ENCODE measurements at regions not wholly inside any gene's neighbourhood (a gene's known extent, or its start where the extent isn't known, plus 50 kb on each side); places are given as distances from the start of the nearest gene placed in this dataset.

DNA sequence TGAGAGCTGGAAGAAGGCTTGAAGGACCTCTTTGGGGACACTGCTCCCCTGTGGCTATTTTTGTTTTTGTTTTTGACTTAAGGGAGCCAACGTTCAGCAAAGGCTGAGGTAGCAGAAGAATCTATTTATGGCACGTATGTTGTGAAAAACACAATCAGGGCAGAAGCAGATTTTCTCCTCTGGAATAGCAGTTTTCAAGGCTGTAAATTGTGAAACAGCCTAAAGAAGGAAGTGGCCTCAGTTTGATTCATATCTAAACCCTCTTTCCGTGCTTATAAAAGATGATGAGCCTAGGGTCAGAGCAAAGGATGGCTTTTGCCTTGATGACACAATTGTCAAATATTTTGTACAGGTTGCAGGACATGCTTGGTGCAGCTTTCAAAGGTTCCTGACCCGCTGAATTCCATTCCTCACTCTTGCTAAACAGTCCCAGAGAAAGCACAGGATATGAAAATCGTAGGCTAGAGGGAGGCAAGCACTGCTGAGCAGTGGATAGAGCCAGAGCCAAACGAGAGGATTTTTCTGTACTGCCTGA lies 106.2 kb upstream of the DLX2 start:
- H3K27ac ChIP-seq (ENCODE audit: low read depth, low read length), result no peak overlapping the region
- no peaks in the 10 kb centered on the region; the same call in 1 of the 2 replicates for H3K27me3 ChIP-seq (ENCODE audit: control insufficient read depth, low read length)
- H3K36me3 ChIP-seq (ENCODE audit: control insufficient read depth, low read length), result no peaks in the 10 kb centered on the region
- H3K9me3 ChIP-seq (ENCODE audit: control insufficient read depth, insufficient read depth, low read length), result no peaks in the 10 kb centered on the region
- no peak overlapping the region for H3K4me3 ChIP-seq (ENCODE audit: low read length)
- no peaks in the 10 kb centered on the region for H3F3A ChIP-seq (ENCODE audit: control insufficient read depth, insufficient read depth)
- no peak overlapping the region for H3K4me2 ChIP-seq (ENCODE audit: low read length)
- H3K9me2 ChIP-seq (replicated peaks; ENCODE audit: control insufficient read depth, low read length), result no peaks in the 10 kb centered on the region
- TF ChIP-seq, protein P1, sequence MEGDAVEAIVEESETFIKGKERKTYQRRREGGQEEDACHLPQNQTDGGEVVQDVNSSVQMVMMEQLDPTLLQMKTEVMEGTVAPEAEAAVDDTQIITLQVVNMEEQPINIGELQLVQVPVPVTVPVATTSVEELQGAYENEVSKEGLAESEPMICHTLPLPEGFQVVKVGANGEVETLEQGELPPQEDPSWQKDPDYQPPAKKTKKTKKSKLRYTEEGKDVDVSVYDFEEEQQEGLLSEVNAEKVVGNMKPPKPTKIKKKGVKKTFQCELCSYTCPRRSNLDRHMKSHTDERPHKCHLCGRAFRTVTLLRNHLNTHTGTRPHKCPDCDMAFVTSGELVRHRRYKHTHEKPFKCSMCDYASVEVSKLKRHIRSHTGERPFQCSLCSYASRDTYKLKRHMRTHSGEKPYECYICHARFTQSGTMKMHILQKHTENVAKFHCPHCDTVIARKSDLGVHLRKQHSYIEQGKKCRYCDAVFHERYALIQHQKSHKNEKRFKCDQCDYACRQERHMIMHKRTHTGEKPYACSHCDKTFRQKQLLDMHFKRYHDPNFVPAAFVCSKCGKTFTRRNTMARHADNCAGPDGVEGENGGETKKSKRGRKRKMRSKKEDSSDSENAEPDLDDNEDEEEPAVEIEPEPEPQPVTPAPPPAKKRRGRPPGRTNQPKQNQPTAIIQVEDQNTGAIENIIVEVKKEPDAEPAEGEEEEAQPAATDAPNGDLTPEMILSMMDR (IDR thresholded peaks at IDR 0.05; ENCODE audit: low read depth, low read length, poor library complexity, severe bottlenecking), result no peak
- TF ChIP-seq EZH2phosphoT487 (IDR thresholded peaks at IDR 0.05; ENCODE audit: borderline replicate concordance, low read length), result no peak
- H3K4me1 ChIP-seq (ENCODE audit: control insufficient read depth, low read length), result no peaks in the 10 kb centered on the region
- no peaks in the 10 kb centered on the region for H3K79me2 ChIP-seq (ENCODE audit: control insufficient read depth, low read length)
- no peaks in the 10 kb centered on the region for H4K20me1 ChIP-seq (ENCODE audit: control insufficient read depth, insufficient read depth, low read depth, low read length)

DNA sequence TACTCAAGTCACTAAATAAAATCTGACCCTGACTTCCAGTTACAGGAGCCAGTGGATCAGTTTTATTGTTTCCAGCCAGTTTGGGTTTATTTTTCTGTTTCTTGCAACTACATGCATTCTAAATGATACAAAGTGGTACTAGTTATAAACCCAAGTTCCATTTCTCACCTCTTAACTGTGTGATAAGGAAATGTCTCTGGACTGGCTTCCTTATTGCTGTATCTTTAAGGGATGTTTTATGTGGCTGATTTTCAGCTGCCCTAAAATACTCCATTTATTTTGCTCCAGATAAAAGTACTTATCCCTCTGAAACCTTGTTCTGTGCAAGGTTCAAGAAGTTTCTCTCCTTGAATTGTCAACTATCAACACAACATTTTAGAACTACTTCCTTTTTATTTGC lies 107.9 kb upstream of the DLX2 start:
- no peak overlapping the region for H3K4me3 ChIP-seq (ENCODE audit: low read length)
- H3K9me3 ChIP-seq (ENCODE audit: control insufficient read depth, insufficient read depth, low read length), result no peaks in the 10 kb centered on the region
- no peaks in the 10 kb centered on the region for H3K9me2 ChIP-seq (replicated peaks; ENCODE audit: control insufficient read depth, low read length)
- H3K4me1 ChIP-seq (ENCODE audit: control insufficient read depth, low read length), result no peaks in the 10 kb centered on the region
- H3K4me2 ChIP-seq (ENCODE audit: low read length), result no peak overlapping the region
- H3K27me3 ChIP-seq (ENCODE audit: control insufficient read depth, low read length), result peaks cover 3% of the 10 kb centered on the region; the same call in 1 of the 2 replicates
- H3K27ac ChIP-seq (ENCODE audit: low read depth, low read length), result no peak overlapping the region
- no peaks in the 10 kb centered on the region for H3K79me2 ChIP-seq (ENCODE audit: control insufficient read depth, low read length)
- no peaks in the 10 kb centered on the region for H4K20me1 ChIP-seq (ENCODE audit: control insufficient read depth, insufficient read depth, low read depth, low read length)
- no peaks in the 10 kb centered on the region for H3F3A ChIP-seq (ENCODE audit: control insufficient read depth, insufficient read depth)
- TF ChIP-seq, protein P1 (IDR thresholded peaks at IDR 0.05; ENCODE audit: low read depth, low read length, poor library complexity, severe bottlenecking), result no peak
- no peak for TF ChIP-seq EZH2phosphoT487 (IDR thresholded peaks at IDR 0.05; ENCODE audit: borderline replicate concordance, low read length)
- no peaks in the 10 kb centered on the region for H3K36me3 ChIP-seq (ENCODE audit: control insufficient read depth, low read length)

DNA sequence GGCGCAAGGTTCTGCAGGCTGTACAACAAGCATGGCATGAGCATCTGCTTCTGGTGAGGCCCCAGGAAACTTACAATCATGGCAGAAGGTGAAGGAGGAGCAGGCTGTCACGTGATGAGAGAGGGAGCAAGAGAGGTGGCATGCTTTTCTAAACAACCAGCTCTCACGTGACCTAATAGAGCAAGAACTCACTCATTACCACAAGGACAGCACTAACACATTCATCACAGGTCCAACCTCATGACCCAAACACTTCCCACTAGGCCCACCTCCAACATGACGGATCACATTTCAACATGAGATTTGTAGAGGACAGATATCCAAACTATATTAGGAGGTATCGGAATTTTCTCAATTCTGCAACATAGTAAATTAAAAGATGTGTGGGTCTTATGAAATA lies 108.8 kb upstream of the DLX2 start:
- H3K4me1 ChIP-seq (ENCODE audit: control insufficient read depth, low read length), result no peaks in the 10 kb centered on the region
- peaks cover 9% of the 10 kb centered on the region for H3K27me3 ChIP-seq (ENCODE audit: control insufficient read depth, low read length)
- no peaks in the 10 kb centered on the region for H3K79me2 ChIP-seq (ENCODE audit: control insufficient read depth, low read length)
- no peak overlapping the region for H3K27ac ChIP-seq (ENCODE audit: low read depth, low read length)
- TF ChIP-seq, protein P1 (IDR thresholded peaks at IDR 0.05; ENCODE audit: low read depth, low read length, poor library complexity, severe bottlenecking), result no peak
- H3F3A ChIP-seq (ENCODE audit: control insufficient read depth, insufficient read depth), result no peaks in the 10 kb centered on the region
- H3K4me3 ChIP-seq (ENCODE audit: low read length), result no peak overlapping the region
- H3K36me3 ChIP-seq (ENCODE audit: control insufficient read depth, low read length), result no peaks in the 10 kb centered on the region
- H3K4me2 ChIP-seq (ENCODE audit: low read length), result no peak overlapping the region
- H3K9me2 ChIP-seq (replicated peaks; ENCODE audit: control insufficient read depth, low read length), result no peaks in the 10 kb centered on the region
- no peaks in the 10 kb centered on the region for H3K9me3 ChIP-seq (ENCODE audit: control insufficient read depth, insufficient read depth, low read length)
- H4K20me1 ChIP-seq (ENCODE audit: control insufficient read depth, insufficient read depth, low read depth, low read length), result no peaks in the 10 kb centered on the region
